ENCODE measurements at regions not wholly inside any gene's neighbourhood (a gene's known extent, or its start where the extent isn't known, plus 50 kb on each side); places are given as distances from the start of the nearest gene placed in this dataset.

DNA sequence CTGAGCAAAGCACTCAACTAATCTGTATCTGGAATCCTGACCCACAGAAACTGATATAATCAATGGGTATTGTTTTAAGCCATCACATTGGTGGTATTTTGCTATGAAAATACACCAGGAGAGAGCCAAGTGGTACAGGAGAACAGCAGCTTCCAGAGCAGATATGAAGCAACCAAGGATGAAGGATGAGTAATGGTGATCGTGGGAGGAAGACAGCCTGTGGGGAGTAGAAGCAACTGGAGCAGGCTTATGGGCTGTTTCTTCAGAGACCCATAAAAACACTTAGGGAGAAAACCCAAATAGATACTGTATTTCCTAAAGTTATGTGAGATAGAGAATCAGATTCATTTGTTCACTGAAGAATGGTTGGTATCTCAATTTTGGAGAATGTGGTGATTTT, 330.8 kb downstream of the NUP35 start:
- 68 to 80% (median 71%) methylated on average over 1 of the region's 1 CpG for whole genome bisulfite sequencing, 3 donors
- no peaks in the 10 kb centered on the region for H3K9me3 ChIP-seq (ENCODE audit: control insufficient read depth in 2 of 2, insufficient read depth in 1 of 2, low read depth in 1 of 2, low read length in 1 of 2)
- no peak for DNase-seq
- no peaks in the 10 kb centered on the region for H3K4me1 ChIP-seq (ENCODE audit: control insufficient read depth in 3 of 3, insufficient read depth in 2 of 3, low read depth in 1 of 3, low read length in 2 of 3)
- no peaks in the 10 kb centered on the region for H3K27me3 ChIP-seq (ENCODE audit: control insufficient read depth in 3 of 3, insufficient read depth in 3 of 3, low read length in 3 of 3)
- H3K4me3 ChIP-seq (ENCODE audit: low read depth in 1 of 3, low read length in 3 of 3), result no peak overlapping the region
- H3K27ac ChIP-seq (ENCODE audit: low read depth in 1 of 3, low read length in 2 of 3), result no peak overlapping the region
- no peak for FAIRE-seq
- no peaks in the 10 kb centered on the region for H3K36me3 ChIP-seq (ENCODE audit: control insufficient read depth in 3 of 3, insufficient read depth in 2 of 3, low read depth in 1 of 3, low read length in 3 of 3)

- DNase-seq, result no peak
These were observed 331.9 kb downstream of the NUP35 start for GRCh38 chr2:183456177-183456576.

DNA sequence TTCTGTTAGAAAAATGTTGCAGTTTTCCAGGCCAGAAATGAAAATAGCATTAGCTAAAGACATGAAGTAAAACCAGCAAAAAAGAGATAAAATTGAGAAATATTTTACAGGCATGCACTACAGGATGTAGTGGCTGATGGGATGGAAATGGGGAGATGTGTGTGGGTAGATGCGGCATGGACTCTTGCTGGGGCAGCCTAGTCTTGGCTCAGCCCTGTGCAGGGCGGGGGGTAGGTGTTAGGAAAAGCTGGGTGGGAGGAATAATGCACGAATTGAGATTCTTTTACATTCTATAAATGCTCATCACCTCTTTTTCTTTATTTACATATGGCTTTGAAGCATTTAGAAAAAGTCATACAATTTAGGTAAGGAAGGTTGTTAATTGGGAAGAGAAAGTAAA, 334.2 kb downstream of the NUP35 start:
- 78 to 81% (median 79%) methylated on average over 3 of the region's 3 CpGs for WGBS, 3 donors
- H3K36me3 ChIP-seq (ENCODE audit: control insufficient read depth in 3 of 3, insufficient read depth in 2 of 3, low read depth in 1 of 3, low read length in 3 of 3), result no peaks in the 10 kb centered on the region
- no peaks in the 10 kb centered on the region for H3K27me3 ChIP-seq (ENCODE audit: control insufficient read depth in 3 of 3, insufficient read depth in 3 of 3, low read length in 3 of 3)
- DNase-seq (no peak), FAIRE-seq (no peak)
- no peak overlapping the region for H3K4me3 ChIP-seq (ENCODE audit: low read depth in 1 of 3, low read length in 3 of 3)
- no peaks in the 10 kb centered on the region for H3K4me1 ChIP-seq (ENCODE audit: control insufficient read depth in 3 of 3, insufficient read depth in 2 of 3, low read depth in 1 of 3, low read length in 2 of 3)
- H3K27ac ChIP-seq (ENCODE audit: low read depth in 1 of 3, low read length in 2 of 3), result no peak overlapping the region
- H3K9me3 ChIP-seq (ENCODE audit: control insufficient read depth in 2 of 2, insufficient read depth in 1 of 2, low read depth in 1 of 2, low read length in 1 of 2), result no peaks in the 10 kb centered on the region

More at GRCh38 chr2:183456177-183456576, 331.9 kb downstream of the NUP35 start:
- FAIRE-seq, result no peak
- no peaks in the 10 kb centered on the region for H3K36me3 ChIP-seq (ENCODE audit: control insufficient read depth in 3 of 3, insufficient read depth in 2 of 3, low read depth in 1 of 3, low read length in 3 of 3)
- no peaks in the 10 kb centered on the region for H3K4me1 ChIP-seq (ENCODE audit: control insufficient read depth in 3 of 3, insufficient read depth in 2 of 3, low read depth in 1 of 3, low read length in 2 of 3)
- no peaks in the 10 kb centered on the region for H3K9me3 ChIP-seq (ENCODE audit: control insufficient read depth in 2 of 2, insufficient read depth in 1 of 2, low read depth in 1 of 2, low read length in 1 of 2)
- no peaks in the 10 kb centered on the region for H3K27me3 ChIP-seq (ENCODE audit: control insufficient read depth in 3 of 3, insufficient read depth in 3 of 3, low read length in 3 of 3)
- no peak overlapping the region for H3K4me3 ChIP-seq (ENCODE audit: low read depth in 1 of 3, low read length in 3 of 3)
- H3K27ac ChIP-seq (ENCODE audit: low read depth in 1 of 3, low read length in 2 of 3), result no peak overlapping the region
- 82 to 87% (median 86%) methylated on average over 4 of the region's 4 CpGs for WGBS, 3 donors

- Histone ChIP-seq H3K27ac (ENCODE audit: low read depth in 1 of 3, low read length in 2 of 3) (no peak overlapping the region), H3K27me3 (ENCODE audit: control insufficient read depth in 3 of 3, insufficient read depth in 3 of 3, low read length in 3 of 3) (no peaks in the 10 kb centered on the region), H3K36me3 (ENCODE audit: control insufficient read depth in 3 of 3, insufficient read depth in 2 of 3, low read depth in 1 of 3, low read length in 3 of 3) (no peaks in the 10 kb centered on the region), H3K4me1 (ENCODE audit: control insufficient read depth in 3 of 3, insufficient read depth in 2 of 3, low read depth in 1 of 3, low read length in 2 of 3) (no peaks in the 10 kb centered on the region), H3K4me3 (ENCODE audit: low read depth in 1 of 3, low read length in 3 of 3) (no peak overlapping the region), H3K9me3 (ENCODE audit: control insufficient read depth in 2 of 2, insufficient read depth in 1 of 2, low read depth in 1 of 2, low read length in 1 of 2) (no peaks in the 10 kb centered on the region)
- no peak for FAIRE-seq
- WGBS, 3 donors, result 64 to 73% (median 67%) methylated on average over 4 of the region's 4 CpGs
- DNase-seq, result no peak
These were observed 335.2 kb downstream of the NUP35 start for GRCh38 chr2:183459466-183459865.

DNA sequence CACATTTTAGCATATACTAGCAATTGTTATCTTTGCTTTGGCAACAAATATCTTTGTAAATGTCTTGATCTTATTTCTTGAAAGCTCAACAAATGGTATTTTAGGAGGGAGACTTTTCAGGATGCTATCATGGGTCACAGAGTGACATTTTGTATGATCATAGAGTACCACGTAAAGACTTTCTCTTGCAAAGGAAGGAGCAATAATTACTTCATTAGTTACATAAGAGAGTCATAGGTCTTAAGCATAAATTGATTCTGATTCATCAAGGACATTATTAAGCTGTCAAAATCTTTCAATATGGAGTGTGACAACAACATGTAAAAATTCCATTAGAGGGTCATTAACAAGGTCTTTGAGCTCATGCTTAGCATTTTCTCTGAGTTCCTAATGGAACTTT, 339.6 kb downstream of the NUP35 start:
- no peak overlapping the region for H3K4me3 ChIP-seq (ENCODE audit: low read depth in 1 of 3, low read length in 3 of 3)
- H3K36me3 ChIP-seq (ENCODE audit: control insufficient read depth in 3 of 3, insufficient read depth in 2 of 3, low read depth in 1 of 3, low read length in 3 of 3), result no peaks in the 10 kb centered on the region
- H3K27ac ChIP-seq (ENCODE audit: low read depth in 1 of 3, low read length in 2 of 3), result no peak overlapping the region
- DNase-seq (no peak), FAIRE-seq (no peak)
- 85 to 99% (median 88%) methylated on average over 1 of the region's 1 CpG for WGBS, 3 donors
- H3K4me1 ChIP-seq (ENCODE audit: control insufficient read depth in 3 of 3, insufficient read depth in 2 of 3, low read depth in 1 of 3, low read length in 2 of 3), result no peaks in the 10 kb centered on the region
- no peaks in the 10 kb centered on the region for H3K27me3 ChIP-seq (ENCODE audit: control insufficient read depth in 3 of 3, insufficient read depth in 3 of 3, low read length in 3 of 3)
- no peaks in the 10 kb centered on the region for H3K9me3 ChIP-seq (ENCODE audit: control insufficient read depth in 2 of 2, insufficient read depth in 1 of 2, low read depth in 1 of 2, low read length in 1 of 2)

- H3K27ac ChIP-seq (ENCODE audit: low read depth in 1 of 3, low read length in 2 of 3), result no peak overlapping the region
- FAIRE-seq (peak; percentile 47), DNase-seq (no peak)
- H3K36me3 ChIP-seq (ENCODE audit: control insufficient read depth in 3 of 3, insufficient read depth in 2 of 3, low read depth in 1 of 3, low read length in 3 of 3), result no peaks in the 10 kb centered on the region
- H3K4me1 ChIP-seq (ENCODE audit: control insufficient read depth in 3 of 3, insufficient read depth in 2 of 3, low read depth in 1 of 3, low read length in 2 of 3), result no peaks in the 10 kb centered on the region
- no peak overlapping the region for H3K4me3 ChIP-seq (ENCODE audit: low read depth in 1 of 3, low read length in 3 of 3)
- no peaks in the 10 kb centered on the region for H3K27me3 ChIP-seq (ENCODE audit: control insufficient read depth in 3 of 3, insufficient read depth in 3 of 3, low read length in 3 of 3)
- no peaks in the 10 kb centered on the region for H3K9me3 ChIP-seq (ENCODE audit: control insufficient read depth in 2 of 2, insufficient read depth in 1 of 2, low read depth in 1 of 2, low read length in 1 of 2)
These were observed 340.8 kb downstream of the NUP35 start for GRCh38 chr2:183465048-183465447.

DNA sequence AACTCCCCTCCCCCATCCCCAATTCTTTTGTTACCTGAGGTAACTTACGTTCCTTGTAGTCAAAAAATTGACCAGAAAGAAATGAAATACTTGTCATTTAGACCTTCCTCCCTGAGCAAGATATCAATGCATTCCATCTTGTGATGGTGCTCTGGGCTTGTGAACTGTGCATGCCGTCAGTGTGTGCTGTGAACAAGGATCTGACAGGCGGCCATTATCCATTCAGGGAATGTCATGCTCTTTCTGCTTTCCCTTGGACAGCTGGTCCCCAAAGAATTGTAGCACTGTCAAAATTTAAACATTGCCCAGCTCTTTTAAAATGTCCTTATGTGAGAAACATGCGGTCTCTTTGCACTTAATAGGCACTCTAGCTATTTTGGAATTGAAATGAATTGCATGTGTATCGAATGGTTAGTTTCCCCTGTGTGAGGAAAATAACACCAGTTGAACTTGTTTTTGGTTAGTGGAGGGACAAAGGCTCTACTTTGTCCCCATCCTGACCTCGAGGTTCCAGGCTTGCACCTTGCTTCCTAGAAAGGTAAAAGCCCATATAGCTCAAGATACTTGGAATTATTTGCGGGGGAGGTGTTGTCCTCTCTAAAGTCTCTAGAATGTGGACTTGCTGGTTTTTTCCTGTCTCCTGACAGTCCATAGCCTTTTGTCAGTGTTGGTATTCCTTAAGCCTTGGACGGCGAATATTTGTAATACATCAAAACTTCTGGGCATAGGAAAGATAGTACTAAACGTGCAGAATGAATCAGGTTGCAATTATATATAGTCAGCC, 350.9 kb downstream of the NUP35 start:
- no peaks in the 10 kb centered on the region for H3K27me3 ChIP-seq (ENCODE audit: control insufficient read depth in 3 of 3, insufficient read depth in 3 of 3, low read length in 3 of 3)
- WGBS, 3 donors, result 78 to 87% (median 81%) methylated on average over 10 of the region's 10 CpGs
- no peak overlapping the region for H3K4me3 ChIP-seq (ENCODE audit: low read depth in 1 of 3, low read length in 3 of 3)
- no peak for DNase-seq
- H3K4me1 ChIP-seq (ENCODE audit: control insufficient read depth in 3 of 3, insufficient read depth in 2 of 3, low read depth in 1 of 3, low read length in 2 of 3), result no peaks in the 10 kb centered on the region
- no peak overlapping the region for H3K27ac ChIP-seq (ENCODE audit: low read depth in 1 of 3, low read length in 2 of 3)
- H3K9me3 ChIP-seq (ENCODE audit: control insufficient read depth in 2 of 2, insufficient read depth in 1 of 2, low read depth in 1 of 2, low read length in 1 of 2), result peaks cover 0 to 10% of the 10 kb centered on the region in 2 donors
- FAIRE-seq, result no peak
- no peaks in the 10 kb centered on the region for H3K36me3 ChIP-seq (ENCODE audit: control insufficient read depth in 3 of 3, insufficient read depth in 2 of 3, low read depth in 1 of 3, low read length in 3 of 3)

GRCh38 chr2:183476490-183476889, 352.2 kb downstream of the NUP35 start:
- Histone ChIP-seq H3K27me3 (ENCODE audit: control insufficient read depth in 3 of 3, insufficient read depth in 3 of 3, low read length in 3 of 3) (no peaks in the 10 kb centered on the region), H3K27ac (ENCODE audit: low read depth in 1 of 3, low read length in 2 of 3) (no peak overlapping the region), H3K4me3 (ENCODE audit: low read depth in 1 of 3, low read length in 3 of 3) (no peak overlapping the region), H3K36me3 (ENCODE audit: control insufficient read depth in 3 of 3, insufficient read depth in 2 of 3, low read depth in 1 of 3, low read length in 3 of 3) (no peaks in the 10 kb centered on the region), H3K4me1 (ENCODE audit: control insufficient read depth in 3 of 3, insufficient read depth in 2 of 3, low read depth in 1 of 3, low read length in 2 of 3) (no peaks in the 10 kb centered on the region), H3K9me3 (ENCODE audit: control insufficient read depth in 2 of 2, insufficient read depth in 1 of 2, low read depth in 1 of 2, low read length in 1 of 2) (peaks cover 0 to under 1% of the 10 kb centered on the region in 2 donors)
- DNase-seq (no peak), FAIRE-seq (no peak)

GRCh38 chr2:183477296-183477695, 353.1 kb downstream of the NUP35 start:
- no peak for DNase-seq
- Histone ChIP-seq H3K36me3 (ENCODE audit: control insufficient read depth in 3 of 3, insufficient read depth in 2 of 3, low read depth in 1 of 3, low read length in 3 of 3) (no peaks in the 10 kb centered on the region), H3K4me1 (ENCODE audit: control insufficient read depth in 3 of 3, insufficient read depth in 2 of 3, low read depth in 1 of 3, low read length in 2 of 3) (no peaks in the 10 kb centered on the region), H3K9me3 (ENCODE audit: control insufficient read depth in 2 of 2, insufficient read depth in 1 of 2, low read depth in 1 of 2, low read length in 1 of 2) (no peaks in the 10 kb centered on the region), H3K4me3 (ENCODE audit: low read depth in 1 of 3, low read length in 3 of 3) (no peak overlapping the region), H3K27ac (ENCODE audit: low read depth in 1 of 3, low read length in 2 of 3) (no peak overlapping the region), H3K27me3 (ENCODE audit: control insufficient read depth in 3 of 3, insufficient read depth in 3 of 3, low read length in 3 of 3) (no peaks in the 10 kb centered on the region)
- no peak for FAIRE-seq
- WGBS, 3 donors, result 80 to 94% (median 86%) methylated on average over 2 of the region's 2 CpGs
